Mononuclear cell (primary cell): ENCODE measurements at regions not wholly inside any gene's neighbourhood (a gene's known extent, or its start where the extent isn't known, plus 50 kb on each side); places are given as distances from the start of the nearest gene placed in this dataset.
"Not testable (repeated sequence)": the region's sequence is repeated elsewhere in the genome, so short reads cannot be mapped to it uniquely, and the experiment has no call there.

Experiments
- H3K27me3 ChIP-seq: 2 replicates; pipeline ENCODE4 v1.6.0; 2011; ENCODE audit warnings: low read length, control low read depth; ENCODE audit not compliant: insufficient read depth
- H3K4me1 ChIP-seq: 2 replicates; pipeline ENCODE4 v1.5.1; 2011; ENCODE audit warnings: mild to moderate bottlenecking, low read length, control low read depth; ENCODE audit not compliant: insufficient read depth
- H3K4me3 ChIP-seq: 2 replicates; pipeline ENCODE4 v1.5.1; 2011; ENCODE audit warnings: mild to moderate bottlenecking, low read length, moderate library complexity
- H3K9me3 ChIP-seq: 2 replicates; pipeline ENCODE4 v1.5.1; 2011; ENCODE audit warnings: low read depth, mild to moderate bottlenecking, control low read depth, low read length

GRCh38 chr4:138639018-138639741 is 376.4 kb upstream of the NOCT start:
- Histone ChIP-seq H3K4me1 (no peaks in the 10 kb centered on the region), H3K27me3 (no peaks in the 10 kb centered on the region), H3K4me3 (no peak overlapping the region), H3K9me3 (no peaks in the 10 kb centered on the region)

- Histone ChIP-seq H3K4me1 (no peaks in the 10 kb centered on the region), H3K27me3 (no peaks in the 10 kb centered on the region), H3K9me3 (no peaks in the 10 kb centered on the region), H3K4me3 (no peak overlapping the region)
Observed at GRCh38 chr4:138636781-138637180, 378.8 kb upstream of the NOCT start.

DNA sequence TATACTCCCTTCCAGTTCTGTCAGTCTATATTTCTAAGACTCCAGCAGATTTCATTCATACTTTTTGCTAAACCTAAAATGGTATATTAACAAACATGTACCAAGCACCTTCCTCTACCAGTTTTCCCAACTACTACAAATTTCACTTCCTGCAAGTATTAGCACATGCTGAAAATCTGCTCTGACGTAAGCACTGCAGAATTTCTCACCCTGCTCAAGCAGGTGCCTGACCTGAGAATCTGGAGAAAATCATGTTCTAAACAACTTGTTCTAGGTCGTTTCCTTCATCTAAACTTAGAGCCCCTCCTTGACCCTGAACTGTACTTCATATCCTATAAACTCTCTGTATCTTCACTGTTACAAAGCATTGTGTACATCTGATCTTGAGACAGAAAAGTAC is 380.7 kb upstream of the NOCT start:
- Histone ChIP-seq H3K27me3 (no peaks in the 10 kb centered on the region), H3K9me3 (no peaks in the 10 kb centered on the region), H3K4me3 (no peak overlapping the region)

GRCh38 chr4:138633580-138633904 is 382.0 kb upstream of the NOCT start:
- Histone ChIP-seq H3K9me3 (no peaks in the 10 kb centered on the region), H3K4me3 (no peak overlapping the region), H3K27me3 (no peaks in the 10 kb centered on the region), H3K4me1 (no peaks in the 10 kb centered on the region)

More for the DNA sequence above, 380.7 kb upstream of the NOCT start:
- H3K4me1 ChIP-seq, result no peaks in the 10 kb centered on the region

DNA sequence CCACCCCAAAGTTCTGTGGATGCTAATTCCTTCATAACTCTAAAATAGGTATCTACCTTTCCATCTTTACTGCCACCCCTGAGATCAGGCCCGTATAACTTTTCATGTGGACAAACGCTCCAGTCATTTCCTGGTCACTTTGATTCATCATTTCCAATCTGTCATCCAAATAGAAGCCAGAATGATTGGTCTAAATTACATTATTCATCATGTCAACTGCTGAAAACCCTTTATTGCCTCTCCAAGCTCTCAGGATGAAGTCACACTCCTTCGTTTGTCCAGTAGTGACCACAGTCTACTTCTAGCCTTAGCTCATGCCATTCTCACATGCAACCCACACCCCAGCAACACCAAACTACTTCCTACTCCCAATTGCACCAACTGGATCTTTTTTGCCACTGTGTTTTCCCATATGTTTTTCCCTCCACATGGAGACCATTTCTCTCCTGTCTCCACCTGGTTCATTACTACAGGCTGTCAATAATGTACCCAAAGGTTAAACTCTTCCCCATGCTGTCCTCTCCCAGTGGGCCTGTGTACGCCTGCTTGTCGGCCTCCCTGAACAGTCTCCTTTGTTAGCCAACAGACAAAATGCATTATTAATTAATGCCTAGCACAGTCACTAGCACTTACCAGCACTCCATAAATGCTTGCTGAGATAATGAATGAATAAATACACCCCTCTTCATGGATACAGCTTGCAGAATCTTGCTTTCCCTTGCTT is 382.6 kb upstream of the NOCT start:
- Histone ChIP-seq H3K9me3 (no peaks in the 10 kb centered on the region), H3K27me3 (no peaks in the 10 kb centered on the region), H3K4me1 (no peaks in the 10 kb centered on the region), H3K4me3 (no peak overlapping the region)

DNA sequence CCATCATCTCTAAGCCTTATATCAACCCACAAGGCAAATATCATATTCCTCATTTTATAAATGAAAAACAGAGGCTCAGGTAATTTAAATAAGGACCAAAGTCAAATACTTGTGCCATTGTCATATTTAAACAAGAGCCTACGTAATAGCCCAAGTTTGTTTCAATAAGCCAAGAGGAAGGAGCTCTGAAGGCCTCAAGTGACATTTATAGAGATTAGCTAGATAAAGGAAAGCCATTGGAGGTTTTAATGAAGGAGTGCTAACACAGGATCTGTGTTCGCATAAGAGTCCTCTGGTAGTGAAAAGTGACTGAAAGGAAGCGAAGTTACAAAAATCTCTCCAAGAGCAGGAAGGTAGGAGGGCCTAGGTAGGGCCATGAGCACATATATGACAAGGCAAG is 384.9 kb upstream of the NOCT start:
- H3K4me1 ChIP-seq, result no peaks in the 10 kb centered on the region
- H3K4me3 ChIP-seq, result no peak overlapping the region
- no peaks in the 10 kb centered on the region for H3K9me3 ChIP-seq
- H3K27me3 ChIP-seq, result no peaks in the 10 kb centered on the region

GRCh38 chr4:138629669-138630068 is 385.9 kb upstream of the NOCT start:
- Histone ChIP-seq H3K4me3 (no peak overlapping the region), H3K9me3 (no peaks in the 10 kb centered on the region), H3K27me3 (no peaks in the 10 kb centered on the region), H3K4me1 (no peaks in the 10 kb centered on the region)

- H3K4me3 ChIP-seq, result no peak overlapping the region
- no peaks in the 10 kb centered on the region for H3K9me3 ChIP-seq
Observed at GRCh38 chr4:138627096-138627495, 384.9 kb upstream of the SLC7A11 start.

DNA sequence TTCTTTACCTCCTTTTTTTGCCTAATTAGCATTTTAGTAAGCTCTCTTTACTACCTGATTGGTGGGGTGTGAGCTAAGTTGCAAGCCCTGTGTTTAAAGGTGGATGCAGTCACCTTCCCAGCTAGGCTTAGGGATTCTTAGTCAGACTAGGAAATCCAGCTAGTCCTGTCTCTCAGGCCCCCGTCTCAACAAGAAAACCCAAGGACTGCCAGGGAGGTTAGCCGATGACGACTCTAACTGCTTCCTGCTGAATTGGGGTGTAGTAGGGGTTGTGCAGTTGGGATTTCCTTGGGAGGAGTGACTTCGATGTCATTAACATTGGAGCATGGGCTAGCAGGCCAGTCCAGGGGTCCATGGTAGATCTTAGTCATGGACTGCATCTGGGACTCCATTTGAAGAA is 380.2 kb upstream of the SLC7A11 start:
- not testable (repeated sequence) for H3K27me3 ChIP-seq, H3K4me1 ChIP-seq, H3K4me3 ChIP-seq, H3K9me3 ChIP-seq

More at GRCh38 chr4:138627096-138627495, 384.9 kb upstream of the SLC7A11 start:
- H3K4me1 ChIP-seq, result no peaks in the 10 kb centered on the region
- H3K27me3 ChIP-seq, result no peaks in the 10 kb centered on the region

- Histone ChIP-seq H3K27me3 (no peaks in the 10 kb centered on the region), H3K4me1 (no peaks in the 10 kb centered on the region), H3K4me3 (no peak overlapping the region), H3K9me3 (peaks cover 4% of the 10 kb centered on the region)
Observed at GRCh38 chr4:138616775-138617174, 374.6 kb upstream of the SLC7A11 start.

DNA sequence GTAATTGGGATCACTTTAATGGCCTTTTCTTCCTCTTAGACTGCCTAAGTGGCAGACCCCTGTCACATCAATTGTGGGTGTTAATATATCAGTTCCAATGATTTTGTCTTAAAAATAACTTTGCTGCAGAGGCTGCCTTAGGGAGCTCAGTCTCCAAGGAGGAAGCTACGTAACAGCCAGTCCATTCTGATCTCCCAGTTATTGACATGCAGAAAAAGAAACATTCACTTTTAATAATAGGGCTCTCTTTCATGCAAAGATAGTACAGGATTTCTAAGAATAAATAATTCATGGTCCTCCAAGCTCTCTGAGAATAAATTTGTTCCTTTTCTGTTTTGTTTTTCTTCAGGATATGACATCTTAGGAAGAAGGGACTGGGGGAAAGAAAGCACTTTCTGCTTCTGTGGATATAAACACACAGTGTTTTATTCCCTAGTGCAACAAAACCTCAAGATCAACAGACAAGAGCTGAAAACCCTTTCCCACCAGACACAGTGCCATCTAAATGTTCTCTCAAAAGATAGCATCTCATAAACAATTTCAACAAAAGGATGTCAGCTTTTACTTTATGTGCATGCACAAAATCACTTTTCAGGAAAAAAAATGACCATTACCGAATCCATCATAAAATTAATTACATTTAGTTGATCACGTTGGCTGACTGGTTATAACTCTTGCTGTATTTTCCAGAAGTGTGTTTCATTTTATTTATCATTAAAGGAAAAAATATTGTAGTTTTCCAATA is 372.4 kb upstream of the SLC7A11 start:
- peaks cover 4% of the 10 kb centered on the region for H3K9me3 ChIP-seq
- H3K27me3 ChIP-seq, result no peaks in the 10 kb centered on the region
- H3K4me1 ChIP-seq, result no peaks in the 10 kb centered on the region
- H3K4me3 ChIP-seq, result no peak overlapping the region

- H3K4me1 ChIP-seq, result no peaks in the 10 kb centered on the region
- H3K27me3 ChIP-seq, result no peaks in the 10 kb centered on the region
- no peaks in the 10 kb centered on the region for H3K9me3 ChIP-seq
- H3K4me3 ChIP-seq, result no peak overlapping the region
Observed at GRCh38 chr4:138612428-138612827, 370.3 kb upstream of the SLC7A11 start.

- Histone ChIP-seq H3K9me3 (no peaks in the 10 kb centered on the region), H3K4me3 (no peak overlapping the region), H3K4me1 (no peaks in the 10 kb centered on the region), H3K27me3 (no peaks in the 10 kb centered on the region)
Observed at GRCh38 chr4:138611721-138612120, 369.6 kb upstream of the SLC7A11 start.

GRCh38 chr4:138611017-138611416 is 368.9 kb upstream of the SLC7A11 start:
- Histone ChIP-seq H3K27me3 (no peaks in the 10 kb centered on the region), H3K4me1 (no peaks in the 10 kb centered on the region), H3K9me3 (no peaks in the 10 kb centered on the region), H3K4me3 (no peak overlapping the region)

DNA sequence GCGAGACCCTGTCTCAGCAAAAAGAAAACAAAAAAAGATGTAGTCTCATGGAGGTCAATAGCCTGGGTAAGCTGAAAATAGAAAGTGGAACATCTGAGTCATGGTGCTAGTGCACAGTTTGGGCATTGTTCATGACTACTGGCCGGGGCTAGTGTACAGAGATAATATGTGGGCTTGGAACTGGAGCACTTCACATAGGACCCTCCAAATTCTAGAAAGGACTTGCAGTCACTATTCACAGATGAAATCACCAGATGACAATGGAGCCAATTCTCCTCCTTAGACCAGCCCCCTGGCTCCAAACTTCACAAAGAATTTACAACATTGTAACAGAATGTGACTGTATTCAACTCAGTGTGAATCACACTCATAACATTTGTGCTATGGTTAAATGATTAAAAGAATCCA is 367.8 kb upstream of the SLC7A11 start:
- no peak overlapping the region for H3K4me3 ChIP-seq
- H3K27me3 ChIP-seq, result no peaks in the 10 kb centered on the region
- no peaks in the 10 kb centered on the region for H3K9me3 ChIP-seq

More for the DNA sequence above, 367.8 kb upstream of the SLC7A11 start:
- H3K4me1 ChIP-seq, result no peaks in the 10 kb centered on the region
